OCI-LY1 (cell line): ENCODE measurements at regions not wholly inside any gene's neighbourhood (a gene's known extent, or its start where the extent isn't known, plus 50 kb on each side); places are given as distances from the start of the nearest gene placed in this dataset.

ENCODE experiments used
- H2AFZ ChIP-seq: fragments of 200-600 bp; sonication (generic), shearing (Covaris generic); 2 replicates; pipeline ENCODE4 v1.6.0; 2014; ENCODE audit warnings: antibody characterized with exemption, mild to moderate bottlenecking, low read length
- H3F3A ChIP-seq: fragments of 200-600 bp; sonication (generic), shearing (Covaris generic); 2 replicates; pipeline ENCODE4 v1.6.0; 2014; ENCODE audit warnings: mild to moderate bottlenecking, antibody characterized with exemption, low read length, moderate library complexity; ENCODE audit not compliant: insufficient read depth
- H3K27ac ChIP-seq: fragments of 200-600 bp; sonication (generic); 2 replicates; pipeline ENCODE4 v1.5.1; 2014; ENCODE audit warnings: low read length, mixed run types, mild to moderate bottlenecking, low read depth; ENCODE audit not compliant: poor library complexity, severe bottlenecking
- H3K27me3 ChIP-seq: fragments of 200-600 bp; sonication (generic); 2 replicates; pipeline ENCODE4 v1.6.0; 2014; ENCODE audit warnings: antibody characterized with exemption, mild to moderate bottlenecking, low read length, moderate library complexity; ENCODE audit not compliant: insufficient read depth
- H3K36me3 ChIP-seq: fragments of 200-600 bp; sonication (generic); 2 replicates; pipeline ENCODE4 v1.6.1; 2014; ENCODE audit warnings: mild to moderate bottlenecking, antibody characterized with exemption, low read length, moderate library complexity, mixed read lengths; ENCODE audit not compliant: insufficient read depth
- H3K4me1 ChIP-seq: fragments of 200-600 bp; sonication (generic); 2 replicates; pipeline ENCODE4 v1.5.1; 2014; ENCODE audit warnings: mild to moderate bottlenecking, low read length, moderate library complexity; ENCODE audit not compliant: insufficient read depth, severe bottlenecking
- H3K4me2 ChIP-seq: fragments of 200-600 bp; sonication (generic), shearing (Covaris generic); 2 replicates; pipeline ENCODE4 v1.6.1; 2014; ENCODE audit warnings: low read length
- H3K4me3 ChIP-seq: fragments of 200-600 bp; sonication (generic); 2 replicates; pipeline ENCODE4 v1.5.1; 2014; ENCODE audit warnings: low read length, low read depth, mild to moderate bottlenecking, mixed read lengths; ENCODE audit not compliant: poor library complexity, severe bottlenecking
- H3K79me2 ChIP-seq: fragments of 200-600 bp; shearing (Covaris generic); 2 replicates; pipeline ENCODE4 v1.6.1; 2016; ENCODE audit warnings: mixed run types, low read length, mixed read lengths; ENCODE audit not compliant: insufficient read depth
- H3K9ac ChIP-seq: fragments of 200-600 bp; sonication (generic), shearing (Covaris generic); 2 replicates; pipeline ENCODE4 v1.6.1; 2014; ENCODE audit warnings: mild to moderate bottlenecking, low read length, mixed read lengths
- H3K9me2 ChIP-seq: fragments of 200-600 bp; sonication (generic), shearing (Covaris generic); 2 replicates; pipeline ENCODE4 v1.6.1; 2014; ENCODE audit warnings: low read depth, mild to moderate bottlenecking, low read length, mixed read lengths
- H3K9me3 ChIP-seq: fragments of 200-600 bp; shearing (Covaris generic); 2 replicates; pipeline ENCODE4 v1.6.1; 2014; ENCODE audit warnings: low read length, mixed read lengths
- H4K20me1 ChIP-seq: fragments of 200-600 bp; sonication (generic), shearing (Covaris generic); 2 replicates; pipeline ENCODE4 v1.6.0; 2016; ENCODE audit warnings: mild to moderate bottlenecking, low read length; ENCODE audit not compliant: insufficient read depth
- CTCF ChIP-seq: fragments of 200-600 bp; sonication (generic), shearing (Covaris generic); IDR thresholded peaks from 2 replicates; pipeline ENCODE4 v1.5.1; 2017; ENCODE audit warnings: mild to moderate bottlenecking, antibody characterized with exemption, low read length, moderate library complexity, mixed read lengths
- EZH2 ChIP-seq: fragments of 200-600 bp; sonication (generic), shearing (Covaris generic); IDR thresholded peaks from 2 replicates; pipeline ENCODE4 v1.8.0; 2017; ENCODE audit warnings: borderline replicate concordance, mixed run types, mild to moderate bottlenecking, antibody characterized with exemption, low read length, moderate library complexity, mixed read lengths

- H3K27me3 ChIP-seq, result peaks cover 6% of the 10 kb centered on the region; the same call in 1 of the 2 replicates
- no peak overlapping the region for H3K27ac ChIP-seq
- no peak overlapping the region for H2AFZ ChIP-seq
- H3K9me3 ChIP-seq, result no peaks in the 10 kb centered on the region
- H4K20me1 ChIP-seq, result no peaks in the 10 kb centered on the region
- no peaks in the 10 kb centered on the region for H3K79me2 ChIP-seq
- TF ChIP-seq EZH2 (no peak), CTCF (no peak)
- H3K4me2 ChIP-seq, result no peak overlapping the region
- no peak overlapping the region for H3K4me3 ChIP-seq
- no peaks in the 10 kb centered on the region for H3F3A ChIP-seq
- H3K36me3 ChIP-seq, result no peaks in the 10 kb centered on the region
- no peak overlapping the region for H3K9ac ChIP-seq
- H3K4me1 ChIP-seq, result no peaks in the 10 kb centered on the region
- H3K9me2 ChIP-seq, result no peaks in the 10 kb centered on the region
These were observed 188.8 kb downstream of the CDH26 start for GRCh38 chr20:60147004-60147403.

GRCh38 chr20:60148885-60149284 is 190.7 kb downstream of the CDH26 start:
- no peaks in the 10 kb centered on the region for H3K4me1 ChIP-seq
- no peaks in the 10 kb centered on the region for H3K79me2 ChIP-seq
- no peaks in the 10 kb centered on the region for H3K9me3 ChIP-seq
- no peaks in the 10 kb centered on the region for H3K36me3 ChIP-seq
- no peaks in the 10 kb centered on the region for H3F3A ChIP-seq
- H3K4me3 ChIP-seq, result no peak overlapping the region
- no peaks in the 10 kb centered on the region for H3K9me2 ChIP-seq
- TF ChIP-seq EZH2, result no peak
- no peak for TF ChIP-seq CTCF
- no peak overlapping the region for H2AFZ ChIP-seq
- no peak overlapping the region for H3K9ac ChIP-seq
- no peak overlapping the region for H3K4me2 ChIP-seq
- H4K20me1 ChIP-seq, result no peaks in the 10 kb centered on the region
- H3K27ac ChIP-seq, result no peak overlapping the region
- H3K27me3 ChIP-seq, result peaks cover 6% of the 10 kb centered on the region; the same call in 1 of the 2 replicates

- Histone ChIP-seq H3F3A (no peaks in the 10 kb centered on the region), H3K36me3 (no peaks in the 10 kb centered on the region), H2AFZ (no peak overlapping the region), H3K4me1 (no peaks in the 10 kb centered on the region), H3K4me3 (no peak overlapping the region), H3K27me3 (0 out of 2 replicates have a peak, but pooled peaks cover 6% of the 10 kb centered on the region), H3K9ac (no peak overlapping the region), H3K27ac (no peak overlapping the region), H3K9me2 (no peaks in the 10 kb centered on the region), H3K9me3 (no peaks in the 10 kb centered on the region), H3K4me2 (no peak overlapping the region), H3K79me2 (no peaks in the 10 kb centered on the region), H4K20me1 (no peaks in the 10 kb centered on the region)
- TF ChIP-seq CTCF (no peak), EZH2 (no peak)
These were observed 194.6 kb downstream of the CDH26 start for GRCh38 chr20:60152792-60153191.
